WERI-Rb-1 (cell line): ENCODE measurements at regions not wholly inside any gene's neighbourhood (a gene's known extent, or its start where the extent isn't known, plus 50 kb on each side); places are given as distances from the start of the nearest gene placed in this dataset.

Source experiments
- DNase-seq: peaks from one replicate; pipeline ENCODE4 v3.0.0-alpha.2; 2020
- H3K27ac ChIP-seq: fragments of 250-450 bp; sonication (Bioruptor Pico); 2 replicates; pipeline ENCODE4 v1.5.1; 2020; ENCODE audit warnings: mild to moderate bottlenecking, moderate library complexity
- H3K27me3 ChIP-seq: fragments of 250-450 bp; sonication (Bioruptor Pico); 2 replicates; pipeline ENCODE4 v1.5.1; 2021; ENCODE audit warnings: mild to moderate bottlenecking, low read depth, moderate library complexity; ENCODE audit not compliant: insufficient read depth, severe bottlenecking
- H3K36me3 ChIP-seq: fragments of 250-450 bp; sonication (Bioruptor Pico); 2 replicates; pipeline ENCODE4 v1.5.1; 2020; ENCODE audit warnings: mild to moderate bottlenecking, moderate library complexity
- H3K4me3 ChIP-seq: 2 replicates; pipeline ENCODE4 v1.5.1; 2011; ENCODE audit warnings: low read depth, mild to moderate bottlenecking, control low read depth, low read length
- H3K9me3 ChIP-seq: fragments of 250-450 bp; sonication (Bioruptor Pico); 2 replicates; pipeline ENCODE4 v1.5.1; 2021; ENCODE audit warnings: mild to moderate bottlenecking, moderate library complexity; ENCODE audit not compliant: severe bottlenecking
- CTCF ChIP-seq: IDR thresholded peaks from 2 replicates; pipeline ENCODE4 v1.5.1; 2011; ENCODE audit warnings: low read depth, mild to moderate bottlenecking, control low read depth, inconsistent platforms, low read length

- Histone ChIP-seq H3K9me3 (no peaks in the 10 kb centered on the region), H3K4me3 (no peak overlapping the region), H3K27me3 (no peaks in the 10 kb centered on the region), H3K36me3 (no peaks in the 10 kb centered on the region), H3K27ac (no peak overlapping the region)
- no peak for TF ChIP-seq CTCF
- DNase-seq = no peak
Measured at GRCh38 chr14:85085981-85086380, 444.0 kb upstream of the FLRT2 start.

- Histone ChIP-seq H3K36me3 (no peaks in the 10 kb centered on the region), H3K9me3 (no peaks in the 10 kb centered on the region), H3K4me3 (no peak overlapping the region), H3K27ac (no peak overlapping the region), H3K27me3 (no peaks in the 10 kb centered on the region)
- no peak for TF ChIP-seq CTCF
- DNase-seq = no peak
Measured at GRCh38 chr14:85087201-85087600, 442.7 kb upstream of the FLRT2 start.

- H3K27ac ChIP-seq = no peak overlapping the region
- DNase-seq = no peak
- H3K9me3 ChIP-seq = no peaks in the 10 kb centered on the region
- TF ChIP-seq CTCF = no peak
- no peaks in the 10 kb centered on the region for H3K36me3 ChIP-seq
- H3K27me3 ChIP-seq = no peaks in the 10 kb centered on the region
- H3K4me3 ChIP-seq = no peak overlapping the region
Measured at GRCh38 chr14:85088192-85088591, 441.8 kb upstream of the FLRT2 start.

- Histone ChIP-seq H3K27ac (no peak overlapping the region), H3K27me3 (no peaks in the 10 kb centered on the region), H3K36me3 (no peaks in the 10 kb centered on the region), H3K9me3 (no peaks in the 10 kb centered on the region), H3K4me3 (no peak overlapping the region)
- no peak for TF ChIP-seq CTCF
- no peak for DNase-seq
Measured at GRCh38 chr14:85090681-85091080, 439.3 kb upstream of the FLRT2 start.

GRCh38 chr14:85093631-85094330 lies 436.2 kb upstream of the FLRT2 start:
- H3K27ac ChIP-seq = no peak overlapping the region
- H3K9me3 ChIP-seq = no peaks in the 10 kb centered on the region
- H3K36me3 ChIP-seq = no peaks in the 10 kb centered on the region
- DNase-seq = no peak
- H3K27me3 ChIP-seq = no peaks in the 10 kb centered on the region
- H3K4me3 ChIP-seq = no peak overlapping the region
- TF ChIP-seq CTCF = no peak

GRCh38 chr14:85102591-85102990 lies 427.4 kb upstream of the FLRT2 start:
- DNase-seq = no peak
- H3K27ac ChIP-seq = no peak overlapping the region
- TF ChIP-seq CTCF = no peak
- no peaks in the 10 kb centered on the region for H3K36me3 ChIP-seq
- H3K27me3 ChIP-seq = no peaks in the 10 kb centered on the region
- no peak overlapping the region for H3K4me3 ChIP-seq
- H3K9me3 ChIP-seq = no peaks in the 10 kb centered on the region
